ENCODE measurements at regions not wholly inside any gene's neighbourhood (a gene's known extent, or its start where the extent isn't known, plus 50 kb on each side); places are given as distances from the start of the nearest gene placed in this dataset.

- DNase-seq: no peak
- H3K14ac ChIP-seq (ENCODE audit: insufficient read depth, low read length): no peak overlapping the region
- no peaks in the 10 kb centered on the region for H3K79me1 ChIP-seq (ENCODE audit: insufficient read depth, low read depth, low read length, poor library complexity, severe bottlenecking)
- no peak overlapping the region for H2BK15ac ChIP-seq (ENCODE audit: low read depth, low read length)
- no peak overlapping the region for H2BK12ac ChIP-seq (ENCODE audit: insufficient read length, low read depth, low read length)
- H4K5ac ChIP-seq (ENCODE audit: insufficient read length, low read depth, low read length): no peak overlapping the region
- no peak overlapping the region for H4K8ac ChIP-seq (replicated peaks; ENCODE audit: insufficient read length, low read depth, low read length)
- no peak overlapping the region for H2BK120ac ChIP-seq (ENCODE audit: low read depth, low read length, poor library complexity, severe bottlenecking)
- no peaks in the 10 kb centered on the region for H3K4me1 ChIP-seq (ENCODE audit: insufficient read depth, low read length)
- no peak overlapping the region for H3K27ac ChIP-seq (ENCODE audit: insufficient read length, low read depth, low read length)
- no peak overlapping the region for H4K91ac ChIP-seq (ENCODE audit: insufficient read length, low read depth, low read length)
- TF ChIP-seq CTCF (conservative IDR thresholded peaks at IDR 0.05): no peak
- no CpG with 5 or more reads among the region's 3 CpGs for WGBS (ENCODE audit: extremely low coverage, insufficient read length, low lambda C conversion rate)
- peaks cover 0 to 4% of the 10 kb centered on the region in 2 experiments; a peak in 3 of 5 replicates for H3K9me3 Mint-ChIP-seq
- H2BK20ac ChIP-seq (ENCODE audit: low read depth, low read length, poor library complexity, severe bottlenecking): no peak overlapping the region
- no peak overlapping the region for H2AFZ ChIP-seq (ENCODE audit: low read length)
- H2BK5ac ChIP-seq (ENCODE audit: insufficient read length, low read length): no peak overlapping the region
- H3K4me3 Mint-ChIP-seq: no peak overlapping the region
- no peaks in the 10 kb centered on the region for H3K9me3 ChIP-seq (ENCODE audit: control insufficient read depth, low read depth, low read length)
- H3K27ac Mint-ChIP-seq: no peak overlapping the region
- no peaks in the 10 kb centered on the region for H4K20me1 ChIP-seq (ENCODE audit: control insufficient read depth, insufficient read depth, insufficient read length)
- H3K23me2 ChIP-seq (ENCODE audit: insufficient read length, low read depth, low read length, poor library complexity, severe bottlenecking): no peaks in the 10 kb centered on the region
- no peak overlapping the region for H3K56ac ChIP-seq (ENCODE audit: insufficient read length, low read depth, low read length)
- no peaks in the 10 kb centered on the region for H3K27me3 ChIP-seq (ENCODE audit: insufficient read depth, low read length)
- no peak overlapping the region for H3K18ac ChIP-seq (ENCODE audit: insufficient read length, low read depth, low read length)
- no peaks in the 10 kb centered on the region for H3K79me2 ChIP-seq (ENCODE audit: insufficient read depth, low read length)
- no peak overlapping the region for H2AK5ac ChIP-seq (ENCODE audit: insufficient read length, low read length)
- no peaks in the 10 kb centered on the region for H3K27me3 Mint-ChIP-seq (ENCODE audit: low read depth)
- no peak overlapping the region for H3T11ph ChIP-seq (ENCODE audit: low read length)
- H3K23ac ChIP-seq (ENCODE audit: insufficient read length, low read depth, low read length): no peak overlapping the region
- no peaks in the 10 kb centered on the region for H3K4me1 Mint-ChIP-seq
- H3K9ac ChIP-seq (ENCODE audit: extremely low read depth, insufficient read length, low read length): no peak overlapping the region
- H3K36me3 Mint-ChIP-seq (ENCODE audit: insufficient read depth in 1 of 3, low read depth in 3 of 3): no peaks in the 10 kb centered on the region; a peak in 1 of 7 replicates
- no peak overlapping the region for H3K4ac ChIP-seq (ENCODE audit: low read depth, low read length)
- H3K4me2 ChIP-seq (ENCODE audit: insufficient read depth, insufficient read length, low read length): no peak overlapping the region
Measured at GRCh38 chr18:42392926-42393325, 437.9 kb downstream of the PIK3C3 start.
